Heart left ventricle (tissue), 13 donors: ENCODE measurements at regions not wholly inside any gene's neighbourhood (a gene's known extent, or its start where the extent isn't known, plus 50 kb on each side); places are given as distances from the start of the nearest gene placed in this dataset.
"Not testable (repeated sequence)": the region's sequence is repeated elsewhere in the genome, so short reads cannot be mapped to it uniquely, and the experiment has no call there.

ENCODE experiments used
- CTCF ChIP-seq, 12 donors: fragments of 200-600 bp; sonication (generic) in 4 of 12; IDR thresholded peaks; one replicate each; pipeline versions ENCODE4 v1.5.0 to v1.8.0; 2018 to 2022; ENCODE audit warnings: antibody characterized with exemption in 12 of 12, mild to moderate bottlenecking in 5 of 12
- POLR2A ChIP-seq, 2 donors: fragments of 450-650 bp; IDR thresholded peaks; one replicate each; pipeline ENCODE4 v1.6.1; 2017; ENCODE audit warnings: antibody characterized with exemption in 2 of 2, mild to moderate bottlenecking in 2 of 2, moderate library complexity in 2 of 2
- donor health status: ischemic (EF 13 %, LVEDD 7.1; RV severe dilation, severe dysfunction).
- donor health status: DM: no; HTN: yes; CAD: no.
- donor health status: DM: no; HTN: no; CAD: no.
- donor health status: ischemic (EF 25% LVEDD 6.9; RV normal size, moderate dysfunction).
- donor health status: ischemic (EF 25% LVEDD 5.7; RV mildly dilated, moderate dysfunction).
- donor health status: ischemic (EF 35%, LVEDD 5.7; RV mildly dilated, moderate dysfunction).
- donor health status: nonischemic (EF 11% LVEDD 7.7; RV severe dilation, severe dysfunction).
- donor health status: DM: yes; HTN: yes; CAD: no.
- donor health status: PGD.
- donor health status: ischemic (EF 29% LVEDD 5.4; RV normal size, mild dysfunction).
- donor health status: nonischemic (EF 23%, LVEDD 6.1; RV moderate dilation, normal function).

GRCh38 chr9:1195636-1196035 is 145.5 kb downstream of the DMRT2 start:
- not testable (repeated sequence) for TF ChIP-seq CTCF, POLR2A (IDR thresholded peaks at IDR 0.05)
